Muscle of back (tissue), 3 donors: ENCODE measurements at regions not wholly inside any gene's neighbourhood (a gene's known extent, or its start where the extent isn't known, plus 50 kb on each side); places are given as distances from the start of the nearest gene placed in this dataset.

Source experiments
- DNase-seq, 3 donors: peaks; one replicate each; pipeline versions ENCODE4 v3.0.0 to v3.0.0-alpha.2; 2013

DNA sequence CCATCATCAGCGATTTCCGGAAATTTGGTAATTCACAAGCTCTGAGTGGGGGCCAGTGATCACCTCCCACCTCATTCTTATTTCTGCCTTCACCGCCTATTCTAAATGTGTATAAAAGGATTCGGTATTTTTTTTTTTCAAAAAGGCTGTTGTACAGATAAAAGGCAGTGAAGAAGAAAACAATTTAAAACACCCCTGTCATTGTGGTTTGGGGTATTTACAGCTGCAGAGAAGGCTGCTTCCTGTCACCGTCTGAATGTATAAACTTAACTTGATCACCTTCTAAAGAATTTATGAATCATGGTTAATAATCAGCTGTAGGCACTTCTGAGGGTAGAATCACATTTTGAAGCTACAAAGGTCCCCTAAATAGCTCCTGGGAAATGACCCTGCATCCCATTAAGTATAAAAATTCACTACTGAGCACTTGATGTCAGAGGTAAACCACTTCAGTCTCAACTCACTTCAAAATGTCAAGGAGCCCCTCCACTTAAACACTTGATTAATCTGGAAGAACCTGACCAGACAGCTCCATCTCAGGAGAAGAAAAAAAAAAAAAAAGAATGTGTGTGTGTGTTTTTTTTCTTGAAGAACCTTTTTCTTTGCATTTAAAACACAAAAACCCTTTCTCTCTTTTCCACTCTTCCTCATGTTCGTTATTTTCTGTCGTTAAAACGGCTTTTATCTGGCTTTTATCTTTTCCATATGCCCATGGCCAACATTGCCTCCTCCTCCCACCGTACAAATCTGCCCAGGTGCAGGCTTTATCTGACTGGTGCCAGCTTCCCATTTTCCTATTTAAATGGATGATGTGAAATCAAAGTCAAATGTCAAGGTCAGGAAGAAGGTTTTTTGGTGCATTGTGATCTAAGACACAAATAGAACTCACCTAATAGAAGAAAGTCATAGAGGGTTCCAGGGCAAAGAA lies 291.2 kb downstream of the IRX1 start:
- no peak for DNase-seq

DNA sequence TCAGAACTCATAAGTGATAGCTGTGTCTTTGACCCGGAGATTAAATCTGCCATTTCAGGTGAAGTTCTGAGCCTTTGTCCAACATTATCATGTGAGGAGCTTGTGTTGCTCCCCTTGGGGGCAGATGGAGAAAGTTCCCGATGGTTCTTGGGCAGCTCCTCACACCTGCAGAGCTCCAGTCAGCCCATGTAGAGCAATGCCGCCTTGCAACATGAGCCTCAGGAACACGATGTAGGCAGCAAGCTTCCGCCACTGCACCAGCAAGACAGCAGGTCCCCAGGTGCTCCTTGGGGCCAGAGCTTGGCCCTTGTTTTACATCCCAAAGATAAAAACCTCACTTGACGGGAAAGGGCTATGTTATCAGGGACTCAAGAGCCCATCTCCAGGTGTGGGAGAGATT lies 292.7 kb downstream of the IRX1 start:
- DNase-seq, result no peak

DNA sequence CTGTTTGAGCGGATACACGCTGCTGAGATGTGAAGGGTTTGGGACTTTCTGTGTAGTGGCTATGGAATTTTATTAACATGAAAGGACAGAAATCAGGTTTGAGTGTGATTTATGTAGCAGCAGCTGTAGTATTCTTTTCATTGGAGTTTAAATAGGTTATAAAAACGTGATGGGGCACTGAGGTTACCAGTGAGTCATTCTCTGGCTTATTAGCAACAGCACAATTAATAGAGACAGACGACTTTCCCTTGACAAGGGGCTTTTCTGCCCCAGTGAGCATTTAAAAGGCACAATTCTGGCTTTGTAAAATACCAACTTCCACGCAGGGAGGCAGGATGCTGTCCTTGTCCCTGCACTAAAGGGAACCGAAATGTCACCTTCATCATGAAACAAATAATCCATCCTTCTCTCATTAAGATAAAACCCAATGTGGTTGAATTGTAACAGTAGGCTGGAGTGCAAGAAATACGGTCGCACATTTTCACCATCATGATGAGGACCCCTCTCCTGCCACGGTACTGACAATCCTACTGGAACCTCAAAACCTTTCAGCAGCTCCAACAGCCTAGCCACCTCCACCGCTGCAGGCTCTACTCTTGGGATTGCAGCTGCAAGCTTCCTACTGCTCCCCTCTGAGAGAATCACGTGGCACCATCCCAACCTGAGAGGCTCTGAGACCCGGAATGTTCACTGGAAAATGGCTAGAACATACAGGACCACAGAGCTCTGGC lies 293.9 kb downstream of the IRX1 start:
- no peak for DNase-seq

DNA sequence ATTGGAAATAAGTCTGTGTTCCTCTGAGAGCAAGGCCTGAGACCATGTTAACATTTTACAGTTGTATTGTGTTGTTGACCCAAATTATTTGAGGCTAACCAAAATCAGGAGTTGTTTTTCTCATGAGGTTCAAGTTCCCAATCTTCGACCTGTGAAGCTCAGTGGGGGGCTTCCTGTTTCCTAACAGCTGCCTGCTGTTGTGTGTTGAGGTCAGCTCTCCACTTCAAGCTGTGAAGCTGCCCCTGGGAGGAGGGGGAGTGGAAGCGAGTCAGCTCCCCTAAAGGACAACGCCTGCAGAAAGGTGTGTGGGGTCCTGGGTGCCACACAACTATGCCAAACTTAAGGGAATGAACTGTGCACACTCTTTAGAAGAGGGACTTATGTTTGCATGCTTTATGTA lies 295.5 kb downstream of the IRX1 start:
- no peak for DNase-seq

DNA sequence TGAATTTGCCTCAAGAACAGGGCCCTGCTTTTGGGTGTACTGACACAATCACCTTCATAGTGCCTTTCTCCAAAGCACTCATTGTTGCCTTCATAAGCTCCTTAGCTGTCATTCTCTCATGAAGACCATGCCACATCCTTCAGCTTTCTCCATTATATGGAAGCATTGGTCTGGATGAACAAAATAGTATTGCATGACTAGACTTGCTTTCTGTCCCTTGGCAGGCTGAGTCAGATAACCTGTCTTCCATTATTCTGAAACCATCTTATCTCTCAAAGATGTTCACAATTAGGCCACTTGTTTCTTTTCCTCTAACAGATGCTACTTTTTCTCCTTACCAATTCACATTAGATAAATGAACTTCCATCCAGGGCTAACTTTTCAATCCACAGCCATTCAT lies 297.9 kb downstream of the IRX1 start:
- no peak for DNase-seq

DNA sequence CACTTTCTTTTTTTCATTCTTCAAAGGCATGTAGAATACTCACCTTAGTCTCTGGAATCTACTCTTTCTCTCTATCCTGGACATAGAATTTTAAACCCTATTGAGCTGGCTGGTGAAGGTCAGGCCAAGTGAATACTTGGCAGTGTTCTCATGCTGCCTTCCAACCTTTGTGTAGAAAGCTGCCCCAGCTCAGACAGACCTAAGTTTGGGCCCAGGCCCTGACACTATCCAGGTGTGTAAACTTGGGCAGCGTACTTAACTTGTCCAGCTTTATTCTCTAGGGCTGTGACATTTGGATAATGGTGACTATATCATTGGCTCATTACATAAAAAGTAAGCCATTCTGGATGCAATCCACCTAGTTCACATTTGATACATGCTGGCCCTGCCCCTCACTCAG lies 298.3 kb downstream of the IRX1 start:
- no peak for DNase-seq

DNA sequence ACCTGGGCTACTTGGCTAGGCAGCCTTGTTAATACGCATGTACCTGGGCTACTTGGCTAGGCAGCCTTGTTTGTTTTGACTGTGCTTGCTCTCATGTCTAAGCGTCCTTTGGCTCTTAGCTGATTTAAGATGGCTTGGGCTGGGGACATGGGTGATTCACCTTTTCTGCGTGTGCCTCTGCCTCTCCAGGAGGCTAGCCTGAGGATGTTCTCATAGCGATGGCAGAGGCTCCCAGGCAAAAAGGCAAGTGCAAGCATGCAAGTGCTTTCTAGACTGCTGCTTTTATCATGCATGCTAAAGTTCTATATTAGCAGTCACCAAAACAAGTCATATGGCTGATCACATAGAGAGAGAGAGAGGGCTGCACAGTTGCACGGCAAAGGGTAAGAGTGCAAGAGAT lies 300.5 kb downstream of the IRX1 start:
- no peak for DNase-seq

DNA sequence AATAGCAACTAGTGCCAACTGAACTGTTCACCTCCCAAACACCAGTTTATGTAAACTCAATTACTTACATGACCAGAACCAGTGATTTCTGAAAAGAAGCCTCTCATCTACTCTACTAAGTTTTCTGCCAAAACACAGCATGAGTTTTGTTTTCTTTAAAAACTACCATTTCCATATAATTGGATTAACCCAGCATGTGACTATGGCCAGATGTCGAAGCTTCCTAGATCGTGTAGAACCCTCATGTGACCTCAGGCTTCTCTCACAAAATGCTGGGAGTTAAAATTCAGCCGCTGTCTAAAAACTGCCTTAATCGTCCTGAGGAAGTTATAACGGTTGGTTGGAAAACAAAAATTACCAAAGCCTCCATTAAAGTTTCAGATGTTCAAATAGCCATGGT lies 303.5 kb downstream of the IRX1 start:
- no peak for DNase-seq

DNA sequence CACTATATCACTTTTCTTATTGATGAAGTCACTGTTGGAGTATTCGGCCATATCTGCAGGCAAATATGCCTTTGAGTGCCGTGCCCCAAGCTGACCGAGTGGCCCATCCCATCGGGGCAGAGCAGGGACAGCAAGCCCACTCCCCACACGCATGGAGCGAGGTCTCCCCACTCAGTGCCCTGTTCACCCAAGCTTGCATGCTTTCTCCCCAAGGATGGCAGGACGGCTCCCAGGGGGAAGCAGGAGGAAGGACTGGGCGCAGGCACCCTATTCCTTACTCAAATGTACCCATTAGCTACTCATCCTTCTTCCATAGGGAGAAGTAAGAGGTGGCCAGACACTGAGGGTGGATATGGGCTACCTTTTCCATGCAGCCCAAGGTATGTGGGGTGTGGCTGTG lies 309.0 kb downstream of the IRX1 start:
- DNase-seq, result no peak

DNA sequence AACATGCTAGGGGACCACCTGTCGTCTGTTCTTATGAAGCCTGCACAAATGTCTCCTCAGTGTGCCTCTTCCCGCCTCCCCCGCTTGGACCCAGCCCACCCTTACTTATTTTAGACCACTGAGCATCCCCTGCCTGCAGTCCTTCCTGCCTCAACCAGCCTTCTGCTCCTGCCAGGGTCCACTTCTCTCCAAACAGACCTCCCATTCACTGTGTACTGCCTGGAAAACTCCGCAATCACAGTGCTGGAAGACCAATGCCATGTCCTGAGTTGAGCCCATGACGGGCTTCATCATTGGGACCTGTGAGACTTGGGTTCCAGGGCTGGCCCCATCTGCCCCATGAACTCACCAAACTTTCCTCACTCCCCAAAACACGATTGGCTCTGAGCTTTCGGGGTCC lies 309.4 kb downstream of the IRX1 start:
- no peak for DNase-seq

DNA sequence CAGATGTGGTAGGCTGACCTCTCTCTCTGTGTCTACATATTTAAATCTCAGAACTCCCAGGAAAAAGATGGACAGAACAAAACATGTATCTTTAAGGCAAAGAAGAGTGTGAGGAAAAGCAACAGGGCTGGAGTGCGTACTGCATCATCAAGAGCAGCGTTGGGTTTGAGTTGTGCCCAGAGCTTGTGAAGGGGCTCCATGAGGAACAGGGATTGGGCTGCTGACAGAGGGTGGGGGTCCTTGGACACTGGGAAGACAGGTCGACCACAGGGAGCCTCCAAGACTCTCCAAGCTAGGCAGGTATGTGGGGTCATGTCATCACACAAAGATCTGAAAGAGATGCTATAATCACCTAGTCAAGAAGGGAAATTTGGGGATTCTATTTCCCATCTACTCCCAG lies 309.9 kb downstream of the IRX1 start:
- no peak for DNase-seq

DNA sequence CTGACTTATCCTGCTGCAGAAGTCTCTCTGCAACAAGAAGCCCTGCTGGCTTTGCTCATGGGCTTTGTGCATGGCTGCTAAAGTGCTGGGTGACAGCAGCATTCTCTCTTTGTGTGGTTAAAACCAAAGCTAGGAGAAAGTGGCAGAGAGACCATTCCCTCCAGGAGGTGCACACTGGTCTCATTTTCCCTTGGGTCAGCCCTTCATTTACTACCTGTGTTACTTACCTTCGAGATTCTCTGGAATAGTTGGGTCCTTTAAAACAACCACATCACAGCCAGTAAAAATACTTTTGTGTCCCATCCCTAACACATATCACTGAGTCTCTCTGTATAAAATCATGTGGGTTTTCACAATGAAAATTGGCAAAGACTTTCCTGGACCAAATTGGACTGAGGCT lies 315.5 kb downstream of the IRX1 start:
- no peak for DNase-seq

DNA sequence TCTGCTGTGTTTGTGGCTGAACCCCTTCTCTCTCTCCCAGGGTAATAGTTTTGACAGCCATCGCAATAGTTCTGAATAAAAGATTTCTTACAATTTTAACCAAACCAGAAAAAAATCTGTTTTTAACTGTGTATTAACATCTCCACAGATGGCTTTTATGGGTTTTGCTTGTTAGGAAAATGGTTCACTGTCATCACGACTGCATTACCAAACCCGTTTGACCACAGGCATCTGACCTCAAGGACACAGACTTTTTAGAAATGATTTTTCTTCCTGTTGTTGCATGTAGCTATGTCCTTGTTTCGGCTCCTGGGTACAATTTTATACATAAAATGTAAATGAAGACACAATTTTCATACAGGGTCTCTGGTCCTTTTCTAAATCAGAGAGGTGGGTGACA lies 316.1 kb downstream of the IRX1 start:
- peak in 1 of 3 donors; percentile 6 for DNase-seq

DNA sequence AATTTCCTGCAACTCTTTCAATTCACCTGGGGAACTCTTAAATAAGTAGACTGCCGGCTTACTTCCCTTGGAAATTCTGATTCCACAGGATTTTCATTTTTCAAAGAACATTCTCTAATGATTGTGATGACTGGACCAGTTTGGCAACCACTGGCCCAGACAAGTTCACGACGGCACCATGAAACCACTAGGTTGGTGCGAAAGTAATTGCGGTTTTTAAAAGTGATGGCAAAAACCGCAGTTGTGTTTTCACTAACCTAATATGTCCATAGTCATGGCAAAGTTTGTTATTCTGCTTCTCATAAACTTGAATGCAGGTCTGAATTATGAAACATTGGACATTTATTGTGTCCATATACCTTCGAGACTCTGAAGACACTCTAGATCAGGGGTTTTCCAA lies 317.2 kb downstream of the IRX1 start:
- no peak for DNase-seq

DNA sequence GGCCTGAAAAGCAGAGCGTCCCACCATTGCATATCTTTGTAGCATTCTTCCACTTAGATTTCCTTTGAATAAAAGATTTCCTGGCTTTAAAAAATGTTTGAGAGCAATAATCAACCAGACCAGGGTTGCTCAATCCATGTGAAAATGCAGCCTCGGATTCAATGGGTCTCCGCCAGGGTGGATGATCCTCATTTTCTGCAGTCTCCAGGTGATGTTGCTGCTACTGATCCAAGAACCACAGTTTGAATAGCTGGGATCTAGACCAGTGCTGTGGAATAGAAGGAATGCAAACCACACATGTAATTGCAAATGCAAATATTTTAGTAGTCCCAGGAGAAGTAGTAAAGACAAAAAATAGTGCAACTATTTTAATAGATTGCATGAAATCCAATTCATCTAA lies 317.6 kb downstream of the IRX1 start:
- peak; percentile 14 to 65 (median 32) for DNase-seq

DNA sequence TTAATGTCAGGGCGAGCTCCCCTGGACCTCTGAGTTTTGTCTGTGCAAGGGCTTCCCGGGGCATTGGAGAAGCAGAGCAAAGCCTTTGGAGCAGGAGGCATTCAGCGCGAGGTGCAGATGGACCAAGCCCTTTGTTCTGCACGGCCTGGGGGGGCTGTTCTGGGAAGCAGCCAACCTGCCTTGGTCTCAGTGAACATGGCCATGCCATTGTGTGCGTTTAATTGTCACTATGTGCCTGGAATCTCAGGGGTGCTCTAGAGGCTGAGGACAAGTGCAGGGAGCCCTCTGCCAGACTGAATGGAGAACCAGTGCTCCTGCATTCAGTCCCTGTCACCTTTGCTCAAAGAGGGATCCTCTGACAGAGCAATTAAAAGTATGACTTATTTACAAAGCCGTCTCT lies 329.4 kb downstream of the IRX1 start:
- no peak for DNase-seq

DNA sequence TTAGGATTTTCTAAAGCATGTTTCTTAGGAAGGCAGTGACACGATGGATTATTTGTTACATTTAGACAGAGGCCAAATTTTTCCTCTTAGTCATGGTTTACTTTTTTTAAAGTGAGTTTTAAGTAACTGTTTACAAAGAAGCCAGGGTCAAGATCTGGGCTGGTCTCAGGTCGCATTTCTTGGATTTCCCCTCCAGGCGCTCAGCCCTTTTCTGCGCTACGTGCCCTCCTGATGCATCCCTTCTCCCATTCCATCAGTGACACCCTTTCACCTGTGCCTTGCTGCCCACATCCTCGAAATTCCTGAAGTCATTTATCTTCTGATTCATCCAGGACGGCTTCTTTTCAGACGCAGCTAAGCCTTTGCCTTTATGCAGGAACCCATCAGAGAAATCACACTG lies 330.3 kb downstream of the IRX1 start:
- no peak for DNase-seq

DNA sequence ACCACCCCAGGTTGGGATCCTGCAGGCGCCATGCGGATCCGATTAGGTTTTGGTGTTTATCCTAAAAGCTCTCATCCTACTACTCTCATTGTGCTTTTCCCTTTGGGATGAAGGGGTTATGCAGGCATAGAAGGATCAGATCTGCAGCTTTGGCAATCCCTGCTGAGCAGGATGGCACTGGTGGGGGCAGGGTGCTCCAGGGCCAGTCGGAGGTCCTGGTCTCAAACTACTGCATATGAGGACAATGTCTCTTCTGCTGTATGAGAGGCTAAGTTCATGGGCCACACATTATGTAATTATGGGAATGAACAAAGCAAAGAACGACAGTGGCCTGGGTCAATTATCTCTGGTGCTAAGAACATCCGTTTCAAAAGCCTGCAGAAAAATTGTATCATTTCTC lies 334.2 kb downstream of the IRX1 start:
- no peak for DNase-seq

DNA sequence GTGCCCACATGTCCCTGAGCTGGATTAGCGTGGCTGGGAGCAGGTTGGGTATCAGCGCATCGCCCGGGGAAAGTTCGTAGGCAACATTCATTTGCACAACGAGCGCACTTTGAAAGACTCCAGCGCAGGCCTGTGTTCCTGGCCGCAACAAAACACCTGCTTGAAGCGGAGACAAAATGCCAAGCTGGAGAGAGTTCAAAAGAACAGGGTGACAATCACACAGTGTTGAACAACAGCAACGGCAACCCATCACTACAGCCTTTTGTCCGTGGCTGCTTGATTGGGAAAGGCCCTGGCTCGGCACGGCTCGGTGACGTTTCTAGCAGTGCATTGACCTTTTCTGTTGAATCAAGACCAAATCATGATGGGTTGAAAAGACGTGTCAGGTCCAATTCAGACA lies 336.3 kb downstream of the IRX1 start:
- DNase-seq, result no peak

DNA sequence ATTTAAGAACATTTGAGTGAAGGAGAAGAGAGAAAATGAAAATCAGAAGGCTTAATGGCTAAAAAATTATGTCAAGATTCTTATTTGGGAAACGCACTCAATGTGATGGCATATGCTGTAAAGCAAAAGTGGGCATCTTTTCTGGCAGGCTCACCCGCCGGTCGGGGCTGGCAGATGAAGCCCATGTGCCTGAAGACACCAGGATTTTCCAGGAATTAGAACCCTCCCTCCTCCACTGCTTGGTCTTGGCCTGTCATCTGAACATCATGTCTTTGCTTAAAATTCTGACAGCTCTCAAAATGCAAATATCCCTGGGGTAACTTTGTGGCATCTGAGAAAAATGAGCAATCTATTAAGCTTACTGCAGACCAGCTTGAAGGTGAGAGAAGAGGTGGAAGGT lies 337.9 kb downstream of the IRX1 start:
- DNase-seq, result no peak

DNA sequence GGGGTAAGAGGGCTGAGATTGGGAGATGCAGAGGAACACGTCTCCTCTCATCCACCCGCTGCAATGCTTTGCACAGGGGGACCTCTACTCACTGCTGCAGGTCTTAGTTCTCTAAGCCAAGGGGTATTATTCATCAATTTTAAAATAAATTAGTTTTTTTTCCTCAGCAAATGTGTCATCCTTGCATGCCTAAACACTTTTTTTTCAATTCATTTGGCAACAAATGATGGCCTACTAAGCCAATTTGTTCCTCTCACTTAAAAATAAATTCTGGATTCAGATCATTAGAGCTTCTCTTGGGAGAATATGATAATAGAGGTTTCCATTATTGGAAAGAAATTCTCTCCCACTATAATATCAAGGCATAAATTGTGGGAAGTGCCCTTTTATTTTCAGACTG lies 338.3 kb downstream of the IRX1 start:
- DNase-seq, result no peak

DNA sequence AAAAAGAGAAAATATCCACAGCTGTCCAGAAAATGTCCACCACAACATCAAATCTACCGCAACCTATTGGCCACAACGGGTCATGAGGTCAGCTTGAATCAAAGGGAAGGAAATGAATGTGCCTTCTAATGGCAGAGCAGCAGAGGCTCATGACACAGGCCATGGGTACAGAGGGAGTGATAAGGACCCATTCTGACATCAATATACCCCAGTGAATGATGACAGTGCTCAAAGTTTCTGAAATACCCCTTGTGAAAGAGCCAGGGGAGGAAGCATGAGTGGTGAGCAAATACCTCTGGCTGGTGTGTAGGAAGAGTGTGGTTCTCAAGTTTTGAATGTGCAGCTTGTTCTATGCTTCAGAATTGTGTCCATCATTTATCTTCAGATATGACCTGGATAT lies 348.2 kb downstream of the IRX1 start:
- DNase-seq, result no peak

DNA sequence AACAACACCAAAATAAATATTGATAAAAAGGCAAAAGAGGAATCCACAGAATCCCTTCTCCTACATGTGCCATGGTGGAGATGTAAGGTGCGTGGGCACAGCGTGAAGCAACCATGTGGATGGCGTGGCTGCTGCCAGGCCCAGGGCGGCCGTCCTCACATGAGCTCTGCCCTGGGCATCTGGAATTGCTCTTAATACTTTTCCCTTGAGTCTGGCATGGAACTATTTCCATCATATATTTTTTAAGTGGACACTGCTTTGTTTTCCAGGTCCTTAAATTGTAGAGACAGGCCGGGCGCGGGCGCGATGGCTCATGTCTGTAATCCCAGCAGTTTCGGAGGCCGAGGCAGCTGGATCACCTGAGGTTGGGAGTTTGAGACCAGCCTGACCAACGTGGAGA lies 349.3 kb downstream of the IRX1 start:
- DNase-seq, result no peak

DNA sequence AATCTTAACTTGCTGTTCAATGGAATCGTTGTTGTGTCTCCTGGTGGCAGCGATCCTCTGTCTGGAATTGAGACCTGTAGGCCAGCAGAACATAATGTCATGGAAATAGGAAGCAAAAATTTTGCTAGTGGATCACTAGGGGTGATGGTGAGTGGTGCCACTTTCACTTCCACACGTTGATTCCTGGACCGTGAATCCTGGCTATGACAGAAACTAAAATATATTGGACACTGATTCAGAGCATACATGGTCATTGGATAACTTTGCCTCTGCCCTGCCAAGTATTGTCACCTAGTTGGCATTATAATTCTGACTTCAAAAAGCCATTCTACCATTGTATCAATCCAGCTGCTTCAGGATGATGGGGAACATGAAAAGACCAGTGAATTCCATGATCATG lies 353.2 kb downstream of the IRX1 start:
- no peak for DNase-seq
